ENCODE measurements at regions not wholly inside any gene's neighbourhood (a gene's known extent, or its start where the extent isn't known, plus 50 kb on each side); places are given as distances from the start of the nearest gene placed in this dataset.

DNA sequence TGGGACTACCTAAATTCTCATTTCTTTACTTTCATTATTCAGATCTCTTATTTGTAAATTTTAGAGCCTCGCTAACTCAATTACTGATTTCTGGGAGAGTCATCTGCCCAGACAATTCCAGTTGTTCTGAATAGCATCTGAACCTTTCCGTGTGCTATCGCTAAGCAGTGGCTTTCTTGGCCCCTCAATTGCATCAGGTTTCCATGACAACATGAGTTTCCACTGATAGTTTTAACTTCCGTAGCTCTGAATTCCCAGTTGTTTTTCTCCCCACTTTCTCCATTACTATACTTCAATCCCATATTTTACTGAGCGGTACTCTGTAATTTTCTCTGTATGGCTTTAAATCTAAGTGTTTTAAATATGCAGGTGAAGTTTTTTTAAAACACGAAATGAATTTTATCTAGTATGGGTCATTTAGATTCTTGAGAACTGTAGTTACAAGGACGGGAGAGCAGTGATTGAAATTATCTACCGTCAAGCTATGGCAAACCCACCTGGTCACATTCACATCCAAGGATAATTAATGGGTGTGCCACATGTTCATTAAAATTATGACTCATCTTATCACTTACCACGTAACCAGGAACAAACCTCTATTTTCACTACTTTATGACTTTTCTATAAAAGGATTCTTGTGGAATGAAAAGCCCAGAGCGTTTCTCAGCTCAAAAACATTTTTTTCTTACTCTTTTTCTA, 223.5 kb upstream of the PCSK5 start:
- no peak overlapping the region for H3K27ac Mint-ChIP-seq (ENCODE audit: unreplicated experiment)
- DNase-seq (ENCODE audit: low spot score), result no peak
- no peaks in the 10 kb centered on the region for H3K9me3 Mint-ChIP-seq (ENCODE audit: unreplicated experiment)
- H3K36me3 Mint-ChIP-seq (ENCODE audit: low read depth, unreplicated experiment), result no peaks in the 10 kb centered on the region
- no peaks in the 10 kb centered on the region for H3K4me1 Mint-ChIP-seq (ENCODE audit: unreplicated experiment)
- TF ChIP-seq, protein P1, sequence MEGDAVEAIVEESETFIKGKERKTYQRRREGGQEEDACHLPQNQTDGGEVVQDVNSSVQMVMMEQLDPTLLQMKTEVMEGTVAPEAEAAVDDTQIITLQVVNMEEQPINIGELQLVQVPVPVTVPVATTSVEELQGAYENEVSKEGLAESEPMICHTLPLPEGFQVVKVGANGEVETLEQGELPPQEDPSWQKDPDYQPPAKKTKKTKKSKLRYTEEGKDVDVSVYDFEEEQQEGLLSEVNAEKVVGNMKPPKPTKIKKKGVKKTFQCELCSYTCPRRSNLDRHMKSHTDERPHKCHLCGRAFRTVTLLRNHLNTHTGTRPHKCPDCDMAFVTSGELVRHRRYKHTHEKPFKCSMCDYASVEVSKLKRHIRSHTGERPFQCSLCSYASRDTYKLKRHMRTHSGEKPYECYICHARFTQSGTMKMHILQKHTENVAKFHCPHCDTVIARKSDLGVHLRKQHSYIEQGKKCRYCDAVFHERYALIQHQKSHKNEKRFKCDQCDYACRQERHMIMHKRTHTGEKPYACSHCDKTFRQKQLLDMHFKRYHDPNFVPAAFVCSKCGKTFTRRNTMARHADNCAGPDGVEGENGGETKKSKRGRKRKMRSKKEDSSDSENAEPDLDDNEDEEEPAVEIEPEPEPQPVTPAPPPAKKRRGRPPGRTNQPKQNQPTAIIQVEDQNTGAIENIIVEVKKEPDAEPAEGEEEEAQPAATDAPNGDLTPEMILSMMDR (IDR thresholded peaks at IDR 0.05; ENCODE audit: unreplicated experiment), result no peak
- no peak overlapping the region for H3K4me3 Mint-ChIP-seq (ENCODE audit: unreplicated experiment)
- no peaks in the 10 kb centered on the region for H3K27me3 Mint-ChIP-seq (ENCODE audit: unreplicated experiment)

DNA sequence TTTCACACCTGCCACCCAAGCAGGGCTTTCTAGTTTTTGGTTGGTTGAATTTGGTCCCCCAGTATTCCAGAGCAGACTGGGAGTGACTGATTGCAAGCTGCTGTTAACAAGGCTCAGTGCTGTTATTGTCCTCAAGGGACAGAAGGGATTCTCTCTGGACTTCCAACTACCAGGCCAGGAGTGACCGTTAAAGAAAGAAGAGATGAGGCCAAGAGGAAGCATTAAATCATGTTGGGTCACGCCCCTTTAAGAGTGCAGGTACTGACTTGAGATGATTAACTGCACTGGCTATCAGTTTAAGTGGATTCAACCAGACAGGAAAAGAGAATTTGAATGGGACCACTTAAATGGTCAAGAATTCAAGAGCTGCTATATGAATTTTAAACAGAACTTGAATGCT, 220.8 kb upstream of the PCSK5 start:
- TF ChIP-seq, protein P1 (IDR thresholded peaks at IDR 0.05; ENCODE audit: unreplicated experiment), result no peak
- Mint-ChIP-seq H3K4me1 (ENCODE audit: unreplicated experiment) (no peaks in the 10 kb centered on the region), H3K27ac (ENCODE audit: unreplicated experiment) (no peak overlapping the region), H3K36me3 (ENCODE audit: low read depth, unreplicated experiment) (no peaks in the 10 kb centered on the region), H3K27me3 (ENCODE audit: unreplicated experiment) (no peaks in the 10 kb centered on the region), H3K4me3 (ENCODE audit: unreplicated experiment) (no peak overlapping the region), H3K9me3 (ENCODE audit: unreplicated experiment) (no peaks in the 10 kb centered on the region)
- no peak for DNase-seq (ENCODE audit: low spot score)

DNA sequence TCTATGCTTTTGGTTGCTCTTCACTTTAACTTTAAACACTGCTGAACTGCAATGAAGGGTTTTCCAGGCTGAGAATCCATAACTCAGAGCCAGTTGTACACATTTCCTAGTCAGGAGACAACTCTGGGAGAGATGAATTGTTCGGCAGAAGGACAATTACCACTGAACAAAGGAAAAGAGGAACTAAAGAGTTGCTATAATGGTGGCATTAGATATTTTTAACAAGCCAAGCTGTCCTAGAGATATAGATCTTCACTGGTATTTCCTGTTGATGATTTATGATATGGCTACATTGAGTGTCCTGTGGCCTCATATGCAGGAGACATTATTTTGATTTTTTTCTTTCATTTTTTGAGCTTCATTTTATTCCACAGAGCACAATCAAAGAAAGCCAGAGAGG, 219.1 kb upstream of the PCSK5 start:
- Mint-ChIP-seq H3K9me3 (ENCODE audit: unreplicated experiment) (no peaks in the 10 kb centered on the region), H3K27ac (ENCODE audit: unreplicated experiment) (no peak overlapping the region), H3K4me3 (ENCODE audit: unreplicated experiment) (no peak overlapping the region), H3K4me1 (ENCODE audit: unreplicated experiment) (no peaks in the 10 kb centered on the region), H3K36me3 (ENCODE audit: low read depth, unreplicated experiment) (no peaks in the 10 kb centered on the region), H3K27me3 (ENCODE audit: unreplicated experiment) (no peaks in the 10 kb centered on the region)
- TF ChIP-seq, protein P1 (IDR thresholded peaks at IDR 0.05; ENCODE audit: unreplicated experiment), result no peak
- no peak for DNase-seq (ENCODE audit: low spot score)

DNA sequence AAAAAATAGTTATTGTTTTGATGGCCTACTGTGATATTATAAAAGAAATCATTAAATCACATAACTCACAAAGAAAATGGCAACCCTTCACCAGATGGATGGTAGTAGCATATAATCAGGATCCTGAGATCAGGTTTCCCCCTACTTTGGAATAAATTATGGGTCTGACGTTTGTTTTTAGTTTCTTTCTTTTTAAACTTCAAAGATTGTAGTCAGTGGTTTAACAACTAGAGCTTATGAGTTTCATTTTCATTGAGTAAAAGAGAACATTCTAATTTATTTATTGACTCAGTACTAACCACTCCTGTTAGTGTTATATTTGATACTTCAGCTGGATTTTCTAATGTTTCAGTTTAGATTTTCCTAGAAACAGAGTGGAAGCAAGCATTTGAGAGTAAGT, 218.0 kb upstream of the PCSK5 start:
- Mint-ChIP-seq H3K36me3 (ENCODE audit: low read depth, unreplicated experiment) (no peaks in the 10 kb centered on the region), H3K27ac (ENCODE audit: unreplicated experiment) (no peak overlapping the region), H3K4me3 (ENCODE audit: unreplicated experiment) (no peak overlapping the region), H3K4me1 (ENCODE audit: unreplicated experiment) (no peaks in the 10 kb centered on the region), H3K27me3 (ENCODE audit: unreplicated experiment) (no peaks in the 10 kb centered on the region), H3K9me3 (ENCODE audit: unreplicated experiment) (no peaks in the 10 kb centered on the region)
- DNase-seq (ENCODE audit: low spot score), result no peak
- TF ChIP-seq, protein P1 (IDR thresholded peaks at IDR 0.05; ENCODE audit: unreplicated experiment), result no peak

DNA sequence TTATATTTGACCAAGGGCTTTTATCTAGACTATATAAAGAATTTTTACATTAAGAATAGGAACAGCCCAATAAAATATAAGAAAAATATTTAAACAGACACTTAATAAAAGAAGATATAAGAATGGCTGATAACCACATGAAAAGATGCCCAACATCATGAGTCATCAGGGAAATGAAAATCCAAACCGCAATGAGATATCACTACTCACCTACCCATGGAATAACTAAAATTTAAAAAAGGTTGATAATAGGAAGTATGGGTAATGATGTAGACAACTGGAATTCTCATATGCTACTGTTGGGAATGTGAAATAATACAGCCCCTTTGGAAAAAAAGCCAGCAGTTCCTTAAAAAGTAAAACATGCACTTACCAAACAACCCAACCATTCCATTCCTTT, 206.9 kb upstream of the PCSK5 start:
- DNase-seq (ENCODE audit: low spot score), result no peak
- TF ChIP-seq, protein P1 (IDR thresholded peaks at IDR 0.05; ENCODE audit: unreplicated experiment), result no peak
- H3K4me1 Mint-ChIP-seq (ENCODE audit: unreplicated experiment), result no peaks in the 10 kb centered on the region
- no peaks in the 10 kb centered on the region for H3K27me3 Mint-ChIP-seq (ENCODE audit: unreplicated experiment)
- H3K36me3 Mint-ChIP-seq (ENCODE audit: low read depth, unreplicated experiment), result no peaks in the 10 kb centered on the region
- H3K27ac Mint-ChIP-seq (ENCODE audit: unreplicated experiment), result no peak overlapping the region
- H3K4me3 Mint-ChIP-seq (ENCODE audit: unreplicated experiment), result no peak overlapping the region
- no peaks in the 10 kb centered on the region for H3K9me3 Mint-ChIP-seq (ENCODE audit: unreplicated experiment)

Measured in endothelial cell (in vitro differentiated cells).